ENCODE measurements at regions not wholly inside any gene's neighbourhood (a gene's known extent, or its start where the extent isn't known, plus 50 kb on each side); places are given as distances from the start of the nearest gene placed in this dataset.

DNA sequence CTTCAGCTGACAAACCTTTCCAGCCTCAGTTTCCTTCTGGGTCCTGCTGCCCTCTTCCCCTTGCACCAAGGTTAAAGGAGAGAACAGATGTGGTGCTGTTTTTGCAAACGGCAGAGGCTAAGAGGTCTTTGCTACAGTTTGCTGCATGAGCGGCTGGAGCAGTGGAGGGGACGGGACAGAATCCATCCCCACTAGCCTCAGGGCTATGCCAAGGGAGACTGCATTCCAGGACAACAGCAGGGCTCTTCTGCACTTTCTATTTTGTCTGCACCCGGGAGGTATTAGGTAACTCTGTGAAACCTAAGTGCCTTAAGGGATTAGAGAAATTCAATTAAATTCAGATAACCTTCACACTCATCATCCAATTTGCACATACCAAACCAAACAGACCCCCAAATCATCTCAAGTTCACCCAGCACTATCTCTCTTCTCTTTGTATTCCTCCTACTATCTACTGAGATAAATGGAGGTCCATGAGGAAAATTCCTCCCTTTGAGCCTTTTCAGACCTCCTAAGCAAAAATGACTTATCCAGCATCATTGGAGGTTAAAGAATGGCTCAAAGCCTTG lies 103.8 kb upstream of the VRK1 start:
- TF ChIP-seq, protein P1, sequence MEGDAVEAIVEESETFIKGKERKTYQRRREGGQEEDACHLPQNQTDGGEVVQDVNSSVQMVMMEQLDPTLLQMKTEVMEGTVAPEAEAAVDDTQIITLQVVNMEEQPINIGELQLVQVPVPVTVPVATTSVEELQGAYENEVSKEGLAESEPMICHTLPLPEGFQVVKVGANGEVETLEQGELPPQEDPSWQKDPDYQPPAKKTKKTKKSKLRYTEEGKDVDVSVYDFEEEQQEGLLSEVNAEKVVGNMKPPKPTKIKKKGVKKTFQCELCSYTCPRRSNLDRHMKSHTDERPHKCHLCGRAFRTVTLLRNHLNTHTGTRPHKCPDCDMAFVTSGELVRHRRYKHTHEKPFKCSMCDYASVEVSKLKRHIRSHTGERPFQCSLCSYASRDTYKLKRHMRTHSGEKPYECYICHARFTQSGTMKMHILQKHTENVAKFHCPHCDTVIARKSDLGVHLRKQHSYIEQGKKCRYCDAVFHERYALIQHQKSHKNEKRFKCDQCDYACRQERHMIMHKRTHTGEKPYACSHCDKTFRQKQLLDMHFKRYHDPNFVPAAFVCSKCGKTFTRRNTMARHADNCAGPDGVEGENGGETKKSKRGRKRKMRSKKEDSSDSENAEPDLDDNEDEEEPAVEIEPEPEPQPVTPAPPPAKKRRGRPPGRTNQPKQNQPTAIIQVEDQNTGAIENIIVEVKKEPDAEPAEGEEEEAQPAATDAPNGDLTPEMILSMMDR (optimal IDR thresholded peaks at IDR 0.05 in 1 of 3, IDR thresholded peaks at IDR 0.05 in 1 of 3, conservative IDR thresholded peaks at IDR 0.05 in 1 of 3; ENCODE audit: extremely low read depth in 1 of 3, insufficient read depth in 2 of 3, low read length in 3 of 3): no peak
- TF ChIP-seq EZH2 (IDR thresholded peaks at IDR 0.05; ENCODE audit: low read length): no peak
- H4K20me1 ChIP-seq (ENCODE audit: control insufficient read depth, extremely low read depth, insufficient read depth, low read length): no peaks in the 10 kb centered on the region
- no peaks in the 10 kb centered on the region for H3K36me3 ChIP-seq (ENCODE audit: control insufficient read depth in 2 of 2, extremely low read depth in 1 of 2, insufficient read depth in 2 of 2, low read length in 2 of 2)
- DNase-seq (ENCODE audit: low read depth, low spot score) (no peak), FAIRE-seq (no peak)
- no peaks in the 10 kb centered on the region for H3K9me3 ChIP-seq (ENCODE audit: control insufficient read depth, low read depth, low read length)
- H3K4me2 ChIP-seq (ENCODE audit: control insufficient read depth, extremely low read depth, insufficient read depth, low read depth, low read length): no peak overlapping the region
- H3K27ac ChIP-seq (ENCODE audit: control insufficient read depth, insufficient read depth, low read length): no peak overlapping the region
- H3K4me1 ChIP-seq (ENCODE audit: control insufficient read depth, extremely low read depth, insufficient read depth, low read length): no peaks in the 10 kb centered on the region
- no peaks in the 10 kb centered on the region for H3K79me2 ChIP-seq (ENCODE audit: control insufficient read depth, insufficient read depth, low read length)
- H3K27me3 ChIP-seq (ENCODE audit: control insufficient read depth, extremely low read depth, insufficient read depth, low read length): peaks cover 5% of the 10 kb centered on the region
- H3K9me1 ChIP-seq (ENCODE audit: control insufficient read depth, extremely low read depth, insufficient read depth, low read length): no peaks in the 10 kb centered on the region
- no peak overlapping the region for H3K4me3 ChIP-seq (ENCODE audit: control insufficient read depth in 2 of 3, extremely low read depth in 1 of 3, insufficient read depth in 2 of 3, low read depth in 1 of 3, low read length in 3 of 3)
- no peak overlapping the region for H3K9ac ChIP-seq (ENCODE audit: control insufficient read depth, extremely low read depth, insufficient read depth, low read length)
- H2AFZ ChIP-seq (ENCODE audit: control insufficient read depth, low read length): no peak overlapping the region
- dilution Hi-C loops (cut with MboI; ENCODE audit: extremely low pct_ligation_motif_present, low sequenced_read_pairs): no loop called here

DNA sequence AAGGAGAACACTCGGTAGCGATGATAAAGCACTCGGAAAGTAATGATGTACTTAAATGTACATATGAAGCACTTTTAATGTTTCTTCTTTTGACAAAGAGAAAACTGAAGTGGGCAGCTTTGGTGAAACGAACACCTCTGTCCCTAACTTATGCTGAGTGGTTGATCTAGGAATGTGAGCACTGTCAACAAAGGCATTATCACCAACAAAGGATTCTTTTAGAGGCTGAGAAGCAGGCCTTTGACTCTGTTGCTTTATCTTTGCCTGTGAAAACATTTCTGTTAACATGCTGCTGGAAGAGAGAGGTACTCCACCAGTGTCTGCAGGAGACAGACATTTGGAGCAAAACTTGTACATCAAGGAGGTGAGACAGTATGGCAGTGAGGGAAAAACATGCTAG lies 103.2 kb upstream of the VRK1 start:
- Histone ChIP-seq H3K27ac (ENCODE audit: control insufficient read depth, insufficient read depth, low read length) (no peak overlapping the region), H3K36me3 (ENCODE audit: control insufficient read depth in 2 of 2, extremely low read depth in 1 of 2, insufficient read depth in 2 of 2, low read length in 2 of 2) (no peaks in the 10 kb centered on the region), H4K20me1 (ENCODE audit: control insufficient read depth, extremely low read depth, insufficient read depth, low read length) (no peaks in the 10 kb centered on the region), H3K9me3 (ENCODE audit: control insufficient read depth, low read depth, low read length) (no peaks in the 10 kb centered on the region), H2AFZ (ENCODE audit: control insufficient read depth, low read length) (no peak overlapping the region), H3K4me1 (ENCODE audit: control insufficient read depth, extremely low read depth, insufficient read depth, low read length) (no peaks in the 10 kb centered on the region), H3K9me1 (ENCODE audit: control insufficient read depth, extremely low read depth, insufficient read depth, low read length) (no peaks in the 10 kb centered on the region), H3K4me2 (ENCODE audit: control insufficient read depth, extremely low read depth, insufficient read depth, low read depth, low read length) (no peak overlapping the region), H3K27me3 (ENCODE audit: control insufficient read depth, extremely low read depth, insufficient read depth, low read length) (peaks cover 5% of the 10 kb centered on the region), H3K4me3 (ENCODE audit: control insufficient read depth in 2 of 3, extremely low read depth in 1 of 3, insufficient read depth in 2 of 3, low read depth in 1 of 3, low read length in 3 of 3) (no peak overlapping the region), H3K79me2 (ENCODE audit: control insufficient read depth, insufficient read depth, low read length) (no peaks in the 10 kb centered on the region), H3K9ac (ENCODE audit: control insufficient read depth, extremely low read depth, insufficient read depth, low read length) (no peak overlapping the region)
- dilution Hi-C loops (cut with MboI; ENCODE audit: extremely low pct_ligation_motif_present, low sequenced_read_pairs): no loop called here
- TF ChIP-seq, protein P1 (optimal IDR thresholded peaks at IDR 0.05 in 1 of 3, IDR thresholded peaks at IDR 0.05 in 1 of 3, conservative IDR thresholded peaks at IDR 0.05 in 1 of 3; ENCODE audit: extremely low read depth in 1 of 3, insufficient read depth in 2 of 3, low read length in 3 of 3): no peak
- no peak for TF ChIP-seq EZH2 (IDR thresholded peaks at IDR 0.05; ENCODE audit: low read length)
- FAIRE-seq (no peak), DNase-seq (ENCODE audit: low read depth, low spot score) (no peak)

Measured in keratinocyte (primary cell).